Uterus (tissue), 3 donors: ENCODE measurements at regions not wholly inside any gene's neighbourhood (a gene's known extent, or its start where the extent isn't known, plus 50 kb on each side); places are given as distances from the start of the nearest gene placed in this dataset.

Experiments used
- DNase-seq, 2 donors: peaks; one replicate each; pipeline ENCODE4 v3.0.0-alpha.2; 2019 to 2020
- H3K27ac ChIP-seq, 2 donors: fragments of 200-600 bp; sonication (generic); 1 replicate in 1 of 2; 2 replicates in 1 of 2; pipeline ENCODE4 v1.5.1; 2016 to 2018
- H3K27me3 ChIP-seq, 2 donors: fragments of 200-600 bp; sonication (generic); one replicate each; pipeline ENCODE4 v1.5.1; 2018 to 2019; ENCODE audit warnings: control low read depth in 1 of 2
- H3K36me3 ChIP-seq, 2 donors: fragments of 200-600 bp; sonication (generic); one replicate each; pipeline ENCODE4 v1.5.1; 2019; ENCODE audit warnings: control low read depth in 1 of 2
- H3K4me1 ChIP-seq, 2 donors: fragments of 200-600 bp; sonication (generic); one replicate each; pipeline ENCODE4 v1.5.1; 2018 to 2019; ENCODE audit warnings: control low read depth in 1 of 2
- H3K4me3 ChIP-seq, 2 donors: fragments of 200-600 bp; sonication (generic); 1 replicate in 1 of 2; 2 replicates in 1 of 2; pipeline ENCODE4 v1.5.1; 2018 to 2019; ENCODE audit warnings: mild to moderate bottlenecking in 1 of 2
- H3K9me3 ChIP-seq, 2 donors: fragments of 200-600 bp; sonication (generic); one replicate each; pipeline ENCODE4 v1.5.1; 2019; ENCODE audit warnings: control low read depth in 1 of 2
- CTCF ChIP-seq, 4 experiments: fragments of 200-600 bp in 2 of 4; fragments of 450-650 bp in 2 of 4; sonication (generic) in 2 of 4; IDR thresholded peaks; one replicate each; pipeline ENCODE4 v1.5.1; 2016 to 2019; ENCODE audit warnings: antibody characterized with exemption in 4 of 4, mild to moderate bottlenecking in 2 of 4, moderate library complexity in 1 of 4
- POLR2A ChIP-seq, 2 donors: fragments of 450-650 bp; IDR thresholded peaks; one replicate each; pipeline ENCODE4 v1.6.1; 2016; ENCODE audit warnings: antibody characterized with exemption in 2 of 2, mild to moderate bottlenecking in 1 of 2, moderate library complexity in 1 of 2
- intact Hi-C: fragments of 100-400 bp; cut with DNase I; formaldehyde crosslinking; loops from one replicate; pipeline ENCODE4 v1.15.1; 2023; ENCODE audit warnings: low total_unique reads
- donor health status: DM: yes; HTN: yes; CAD: no.

- TF ChIP-seq CTCF (IDR thresholded peaks at IDR 0.05) (no peak), POLR2A (IDR thresholded peaks at IDR 0.05) (no peak)
- no peak overlapping the region for H3K4me3 ChIP-seq
- H3K9me3 ChIP-seq, result no peaks in the 10 kb centered on the region
- peak overlapping the region; percentile 62 to 77 for H3K27ac ChIP-seq
- no peaks in the 10 kb centered on the region for H3K27me3 ChIP-seq
- no peaks in the 10 kb centered on the region for H3K4me1 ChIP-seq
- DNase-seq, result peak in 1 of 2 donors; percentile 47
- no peaks in the 10 kb centered on the region for H3K36me3 ChIP-seq
- intact Hi-C loops, result no loop called here
Observed at GRCh38 chr18:22800551-22800951, 132.6 kb upstream of the RBBP8 start.

- no peak overlapping the region for H3K4me3 ChIP-seq
- intact Hi-C loops, result loop anchor here (10.0 kb wide), 1 partner anchor 171 kb away; no protein-coding TSS in a partner anchor
- DNase-seq, result no peak
- H3K27me3 ChIP-seq, result no peaks in the 10 kb centered on the region
- TF ChIP-seq CTCF (IDR thresholded peaks at IDR 0.05) (peak; percentile 58 to 72 (median 65)), POLR2A (IDR thresholded peaks at IDR 0.05) (no peak)
- H3K36me3 ChIP-seq, result no peaks in the 10 kb centered on the region
- H3K4me1 ChIP-seq, result no peaks in the 10 kb centered on the region
- peak overlapping the region in 1 of 2 donors; percentile 15 for H3K27ac ChIP-seq
- no peaks in the 10 kb centered on the region for H3K9me3 ChIP-seq
Observed at GRCh38 chr18:22813648-22814328, 119.3 kb upstream of the RBBP8 start.

GRCh38 chr18:22814329-22814703, 118.8 kb upstream of the RBBP8 start:
- intact Hi-C loops, result loop anchor here (10.0 kb wide), 1 partner anchor 170 kb away; no protein-coding TSS in a partner anchor
- no peak for DNase-seq
- peak overlapping the region in 1 of 2 donors; percentile 13 for H3K27ac ChIP-seq

GRCh38 chr18:22816266-22817176, 116.6 kb upstream of the RBBP8 start:
- H3K4me1 ChIP-seq, result no peaks in the 10 kb centered on the region
- TF ChIP-seq POLR2A (IDR thresholded peaks at IDR 0.05) (no peak), CTCF (IDR thresholded peaks at IDR 0.05) (no peak)
- intact Hi-C loops, result loop anchor here (10.0 kb wide), 1 partner anchor 168 kb away; no protein-coding TSS in a partner anchor
- no peaks in the 10 kb centered on the region for H3K36me3 ChIP-seq
- DNase-seq, result no peak
- H3K27me3 ChIP-seq, result no peaks in the 10 kb centered on the region
- H3K9me3 ChIP-seq, result no peaks in the 10 kb centered on the region
- no peak overlapping the region for H3K27ac ChIP-seq
- H3K4me3 ChIP-seq, result no peak overlapping the region

More at GRCh38 chr18:22814329-22814703, 118.8 kb upstream of the RBBP8 start:
- TF ChIP-seq CTCF (IDR thresholded peaks at IDR 0.05) (no peak), POLR2A (IDR thresholded peaks at IDR 0.05) (no peak)
- H3K4me1 ChIP-seq, result no peaks in the 10 kb centered on the region
- no peaks in the 10 kb centered on the region for H3K9me3 ChIP-seq
- H3K36me3 ChIP-seq, result no peaks in the 10 kb centered on the region
- no peaks in the 10 kb centered on the region for H3K27me3 ChIP-seq
- no peak overlapping the region for H3K4me3 ChIP-seq

GRCh38 chr18:22817844-22818243, 115.3 kb upstream of the RBBP8 start:
- H3K4me1 ChIP-seq, result no peaks in the 10 kb centered on the region
- no peaks in the 10 kb centered on the region for H3K9me3 ChIP-seq
- H3K27ac ChIP-seq, result no peak overlapping the region
- TF ChIP-seq CTCF (IDR thresholded peaks at IDR 0.05) (no peak), POLR2A (IDR thresholded peaks at IDR 0.05) (no peak)
- H3K36me3 ChIP-seq, result no peaks in the 10 kb centered on the region
- intact Hi-C loops, result loop anchor here (10.0 kb wide), 1 partner anchor 167 kb away; no protein-coding TSS in a partner anchor
- no peak for DNase-seq
- no peak overlapping the region for H3K4me3 ChIP-seq
- H3K27me3 ChIP-seq, result no peaks in the 10 kb centered on the region
